ENCODE measurements at regions not wholly inside any gene's neighbourhood (a gene's known extent, or its start where the extent isn't known, plus 50 kb on each side); places are given as distances from the start of the nearest gene placed in this dataset.
"Not testable (repeated sequence)": the region's sequence is repeated elsewhere in the genome, so short reads cannot be mapped to it uniquely, and the experiment has no call there.

DNA sequence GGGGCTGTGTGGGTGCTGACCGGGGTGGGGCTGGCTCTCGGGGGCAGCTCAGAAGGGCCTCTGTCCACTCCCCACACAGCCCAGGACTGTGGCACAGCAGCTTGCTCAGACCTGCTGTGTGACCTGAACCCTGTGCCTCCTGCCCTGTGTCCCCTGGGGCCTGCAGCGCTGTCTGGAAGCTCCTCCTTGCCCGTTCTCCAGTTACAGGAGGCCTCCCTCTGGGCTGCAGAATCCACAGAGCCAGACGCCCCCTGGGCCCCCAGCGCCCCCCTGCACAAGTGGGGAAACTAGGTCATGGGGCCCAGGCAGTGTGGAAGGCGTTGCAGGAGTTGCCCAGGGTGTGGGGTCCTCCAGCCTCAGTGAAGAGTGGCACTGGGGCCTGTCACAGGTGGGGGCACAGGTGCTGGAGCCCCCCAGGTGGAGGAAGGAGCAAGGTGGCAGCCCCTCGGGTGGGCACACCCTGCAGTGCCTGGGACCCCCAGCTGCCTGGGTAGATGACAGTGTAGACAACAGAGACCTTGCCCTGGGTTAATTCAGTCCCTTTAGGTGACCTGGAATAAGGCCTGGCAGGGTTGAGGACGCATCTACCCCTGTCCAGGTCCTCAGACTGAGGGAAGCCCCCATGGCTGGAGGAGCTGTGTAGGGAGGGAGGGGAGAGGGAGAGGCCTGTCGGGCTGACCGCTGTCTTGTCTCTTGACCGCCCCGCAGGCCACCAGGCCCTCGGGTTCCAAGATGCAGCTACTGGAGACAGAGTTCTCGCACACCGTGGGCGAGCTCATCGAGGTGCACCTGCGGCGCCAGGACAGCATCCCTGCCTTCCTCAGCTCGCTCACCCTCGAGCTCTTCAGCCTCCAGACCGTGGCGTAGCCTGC lies 120.2 kb downstream of the IGLL1 start:
- H3K27ac ChIP-seq (ENCODE audit: low read depth, low read length); H2BK12ac ChIP-seq (ENCODE audit: low read depth, low read length); FAIRE-seq; H3K9ac ChIP-seq (replicated peaks in 1 of 4; ENCODE audit: extremely low read depth in 1 of 4, low read depth in 3 of 4, low read length in 3 of 4); H2AK5ac ChIP-seq (ENCODE audit: low read depth, low read length); H2AFZ ChIP-seq (ENCODE audit: low read length); H3K9me3 ChIP-seq (ENCODE audit: insufficient read depth in 2 of 2, low read depth in 1 of 2, low read length in 1 of 2); H4K91ac ChIP-seq (replicated peaks; ENCODE audit: insufficient read length, low read length); H4K8ac ChIP-seq (ENCODE audit: extremely low read depth, insufficient read depth, low read length); H4K20me1 ChIP-seq (replicated peaks in 1 of 2; ENCODE audit: control insufficient read depth in 1 of 2, insufficient read depth in 2 of 2, low read length in 2 of 2); H3K23ac ChIP-seq (ENCODE audit: insufficient read length); H3K18ac ChIP-seq (ENCODE audit: extremely low read depth, low read length); H2BK5ac ChIP-seq (ENCODE audit: low read depth, low read length); H3K27me3 ChIP-seq (replicated peaks in 1 of 4; ENCODE audit: control insufficient read depth in 3 of 4, extremely low read depth in 1 of 4, insufficient read depth in 3 of 4, low read length in 3 of 4); H3K4ac ChIP-seq (replicated peaks; ENCODE audit: insufficient read length, low read depth, low read length); H3K36me3 ChIP-seq (ENCODE audit: control insufficient read depth in 2 of 4, insufficient read depth in 4 of 4, low read length in 3 of 4); H3K14ac ChIP-seq (ENCODE audit: insufficient read length); H2BK15ac ChIP-seq (ENCODE audit: low read length); H2BK120ac ChIP-seq (replicated peaks; ENCODE audit: low read depth, low read length); H3K79me2 ChIP-seq (ENCODE audit: control insufficient read depth in 1 of 2, insufficient read depth in 2 of 2, low read length in 2 of 2); H3K4me3 ChIP-seq (ENCODE audit: extremely low read depth in 1 of 4, insufficient read depth in 2 of 4, low read depth in 3 of 4, low read length in 4 of 4); H4K5ac ChIP-seq (ENCODE audit: insufficient read length, low read depth, low read length); POLR2A ChIA-PET (ENCODE audit: partially characterized antibody); H3K56ac ChIP-seq (replicated peaks; ENCODE audit: insufficient read length, low read depth, low read length); H3K23me2 ChIP-seq (ENCODE audit: low read depth, low read length); H3K4me1 ChIP-seq (replicated peaks in 1 of 4; ENCODE audit: control insufficient read depth in 3 of 4, insufficient read depth in 4 of 4, low read length in 3 of 4); H2BK20ac ChIP-seq (ENCODE audit: low read length); H3K79me1 ChIP-seq (ENCODE audit: low read depth, low read length); DNase-seq (ENCODE audit: low read depth in 1 of 2, low spot score in 2 of 2); H3K4me2 ChIP-seq (ENCODE audit: insufficient read depth in 1 of 2, low read depth in 2 of 2, low read length in 2 of 2): not testable (repeated sequence)
- WGBS, 2 experiments (ENCODE audit: extremely low coverage in 1 of 2, insufficient coverage in 1 of 2, insufficient read length in 1 of 2, insufficient replicate concordance in 2 of 2, low coverage in 1 of 2, low lambda C conversion rate in 2 of 2, missing lambda C conversion rate in 1 of 2) = 79% methylated on average over 8 of the region's 24 CpGs; no CpG with 5 or more reads in 1 of the 2 experiments
- CTCF ChIA-PET (ENCODE audit: partially characterized antibody) = interaction anchor here (0.5 to 1.1 kb wide), 2 partner anchors 74 to 201 kb away, joined by 3 to 4 read pairs; no protein-coding TSS in a partner anchor

Measured in H1 (cell line).